ENCODE measurements at regions not wholly inside any gene's neighbourhood (a gene's known extent, or its start where the extent isn't known, plus 50 kb on each side); places are given as distances from the start of the nearest gene placed in this dataset.
A peak's percentile ranks its signal among the peaks of the same experiment; 100 is the strongest.

DNA sequence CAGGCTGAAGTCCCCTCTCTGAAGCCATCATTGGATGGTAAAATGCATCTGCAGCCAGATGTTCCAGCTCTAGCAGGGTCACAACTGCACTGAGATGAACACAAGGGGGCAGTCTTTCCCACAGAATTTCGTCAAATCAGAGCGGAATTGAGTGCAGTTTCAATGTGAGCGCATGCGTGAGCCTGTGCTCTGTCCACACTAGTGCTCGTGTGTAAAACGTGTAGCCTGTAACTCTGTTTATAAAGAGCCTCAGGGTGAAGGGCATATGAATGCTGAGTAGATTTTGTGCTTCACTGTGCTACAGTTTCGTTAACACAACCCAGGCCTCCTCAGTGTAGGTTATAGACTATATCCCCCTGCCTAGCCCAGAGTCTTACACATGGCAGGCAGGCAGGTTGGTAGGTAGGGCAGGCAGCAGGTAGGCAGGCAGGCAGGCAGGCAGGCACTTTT is 92.7 kb upstream of the GOLGA6L4 start:
- TF ChIP-seq, protein P1, sequence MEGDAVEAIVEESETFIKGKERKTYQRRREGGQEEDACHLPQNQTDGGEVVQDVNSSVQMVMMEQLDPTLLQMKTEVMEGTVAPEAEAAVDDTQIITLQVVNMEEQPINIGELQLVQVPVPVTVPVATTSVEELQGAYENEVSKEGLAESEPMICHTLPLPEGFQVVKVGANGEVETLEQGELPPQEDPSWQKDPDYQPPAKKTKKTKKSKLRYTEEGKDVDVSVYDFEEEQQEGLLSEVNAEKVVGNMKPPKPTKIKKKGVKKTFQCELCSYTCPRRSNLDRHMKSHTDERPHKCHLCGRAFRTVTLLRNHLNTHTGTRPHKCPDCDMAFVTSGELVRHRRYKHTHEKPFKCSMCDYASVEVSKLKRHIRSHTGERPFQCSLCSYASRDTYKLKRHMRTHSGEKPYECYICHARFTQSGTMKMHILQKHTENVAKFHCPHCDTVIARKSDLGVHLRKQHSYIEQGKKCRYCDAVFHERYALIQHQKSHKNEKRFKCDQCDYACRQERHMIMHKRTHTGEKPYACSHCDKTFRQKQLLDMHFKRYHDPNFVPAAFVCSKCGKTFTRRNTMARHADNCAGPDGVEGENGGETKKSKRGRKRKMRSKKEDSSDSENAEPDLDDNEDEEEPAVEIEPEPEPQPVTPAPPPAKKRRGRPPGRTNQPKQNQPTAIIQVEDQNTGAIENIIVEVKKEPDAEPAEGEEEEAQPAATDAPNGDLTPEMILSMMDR (IDR thresholded peaks at IDR 0.05) = peak; percentile 74 to 87 (median 83)
- no peak for TF ChIP-seq POLR2A (IDR thresholded peaks at IDR 0.05)

All from uterus (tissue), 2 donors.